ENCODE measurements at regions not wholly inside any gene's neighbourhood (a gene's known extent, or its start where the extent isn't known, plus 50 kb on each side); places are given as distances from the start of the nearest gene placed in this dataset.

GRCh38 chr5:171682801-171683200 is 102.8 kb upstream of the SMIM23 start:
- no peak for TF ChIP-seq POLR2A (IDR thresholded peaks at IDR 0.05)
- TF ChIP-seq, protein P1, sequence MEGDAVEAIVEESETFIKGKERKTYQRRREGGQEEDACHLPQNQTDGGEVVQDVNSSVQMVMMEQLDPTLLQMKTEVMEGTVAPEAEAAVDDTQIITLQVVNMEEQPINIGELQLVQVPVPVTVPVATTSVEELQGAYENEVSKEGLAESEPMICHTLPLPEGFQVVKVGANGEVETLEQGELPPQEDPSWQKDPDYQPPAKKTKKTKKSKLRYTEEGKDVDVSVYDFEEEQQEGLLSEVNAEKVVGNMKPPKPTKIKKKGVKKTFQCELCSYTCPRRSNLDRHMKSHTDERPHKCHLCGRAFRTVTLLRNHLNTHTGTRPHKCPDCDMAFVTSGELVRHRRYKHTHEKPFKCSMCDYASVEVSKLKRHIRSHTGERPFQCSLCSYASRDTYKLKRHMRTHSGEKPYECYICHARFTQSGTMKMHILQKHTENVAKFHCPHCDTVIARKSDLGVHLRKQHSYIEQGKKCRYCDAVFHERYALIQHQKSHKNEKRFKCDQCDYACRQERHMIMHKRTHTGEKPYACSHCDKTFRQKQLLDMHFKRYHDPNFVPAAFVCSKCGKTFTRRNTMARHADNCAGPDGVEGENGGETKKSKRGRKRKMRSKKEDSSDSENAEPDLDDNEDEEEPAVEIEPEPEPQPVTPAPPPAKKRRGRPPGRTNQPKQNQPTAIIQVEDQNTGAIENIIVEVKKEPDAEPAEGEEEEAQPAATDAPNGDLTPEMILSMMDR (IDR thresholded peaks at IDR 0.05): no peak

Data from suprapubic skin (tissue), 3 donors.